Activated effector memory CD4-positive, alpha-beta T cell treated with Interleukin-2 at 50 U/mL for 16 hours (primary cell): ENCODE measurements at regions not wholly inside any gene's neighbourhood (a gene's known extent, or its start where the extent isn't known, plus 50 kb on each side); places are given as distances from the start of the nearest gene placed in this dataset.
A peak's percentile ranks its signal among the peaks of the same experiment; 100 is the strongest.

Experiments used
- DNase-seq: peaks from one replicate; pipeline ENCODE4 v3.0.0-alpha.2; 2020

GRCh38 chr10:131445623-131446022, 134.1 kb upstream of the TCERG1L start:
- no peak for DNase-seq

- DNase-seq = no peak
Measured at GRCh38 chr10:131446171-131446570, 134.7 kb upstream of the TCERG1L start.

- DNase-seq = no peak
Measured at GRCh38 chr10:131448171-131448570, 136.7 kb upstream of the TCERG1L start.

GRCh38 chr10:131448883-131449282, 137.4 kb upstream of the TCERG1L start:
- DNase-seq = no peak

GRCh38 chr10:131450216-131450765, 138.8 kb upstream of the TCERG1L start:
- no peak for DNase-seq

- DNase-seq = no peak
Measured at GRCh38 chr10:131451407-131452015, 140.0 kb upstream of the TCERG1L start.

- no peak for DNase-seq
Measured at GRCh38 chr10:131452926-131453720, 141.6 kb upstream of the TCERG1L start.

- DNase-seq = peak; percentile 13
Measured at GRCh38 chr10:131453721-131454634, 142.5 kb upstream of the TCERG1L start.

- DNase-seq = no peak
Measured at GRCh38 chr10:131456411-131456810, 144.9 kb upstream of the TCERG1L start.

GRCh38 chr10:131461093-131461492, 149.6 kb upstream of the TCERG1L start:
- DNase-seq = no peak

- DNase-seq = no peak
Measured at GRCh38 chr10:131464789-131465188, 153.3 kb upstream of the TCERG1L start.

GRCh38 chr10:131469551-131469950, 158.0 kb upstream of the TCERG1L start:
- DNase-seq = no peak

GRCh38 chr10:131473645-131474044, 162.1 kb upstream of the TCERG1L start:
- DNase-seq = no peak

- DNase-seq = no peak
Measured at GRCh38 chr10:131474416-131474815, 162.9 kb upstream of the TCERG1L start.

GRCh38 chr10:131475043-131475442, 163.5 kb upstream of the TCERG1L start:
- no peak for DNase-seq

GRCh38 chr10:131475803-131476202, 164.3 kb upstream of the TCERG1L start:
- DNase-seq = no peak

GRCh38 chr10:131477457-131478121, 166.1 kb upstream of the TCERG1L start:
- DNase-seq = no peak

- no peak for DNase-seq
Measured at GRCh38 chr10:131478377-131478989, 167.0 kb upstream of the TCERG1L start.

GRCh38 chr10:131480066-131480465, 168.5 kb upstream of the TCERG1L start:
- no peak for DNase-seq

- no peak for DNase-seq
Measured at GRCh38 chr10:131480861-131481260, 169.3 kb upstream of the TCERG1L start.

- DNase-seq = no peak
Measured at GRCh38 chr10:131485732-131486131, 174.2 kb upstream of the TCERG1L start.

- no peak for DNase-seq
Measured at GRCh38 chr10:131487822-131488221, 176.3 kb upstream of the TCERG1L start.
